ENCODE measurements at regions not wholly inside any gene's neighbourhood (a gene's known extent, or its start where the extent isn't known, plus 50 kb on each side); places are given as distances from the start of the nearest gene placed in this dataset.

DNA sequence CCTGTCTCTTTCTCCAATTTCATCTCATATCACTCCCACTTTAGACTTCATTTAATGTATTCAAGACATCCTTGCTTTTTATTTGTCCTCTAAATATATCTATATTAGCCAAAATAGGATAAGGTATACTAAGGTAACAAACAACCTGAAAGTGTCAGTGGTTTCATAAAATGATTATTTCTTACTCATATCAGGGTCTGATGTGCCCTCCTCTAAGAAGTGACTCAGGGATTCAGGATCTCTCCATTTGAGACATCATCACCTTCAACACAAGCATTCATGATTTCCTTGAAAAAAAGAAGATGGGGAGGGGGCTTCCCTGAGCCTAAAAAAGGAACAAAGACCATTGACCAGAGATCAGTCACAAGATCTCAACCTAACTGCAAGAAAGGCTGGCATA, 131.4 kb upstream of the POU2AF2 start:
- intact Hi-C loops (cut with DNase I; ENCODE audit: low total_unique reads) = no loop called here
- Histone ChIP-seq H3K27ac (no peak overlapping the region), H3K27me3 (replicated peaks in 1 of 7) (no peaks in the 10 kb centered on the region), H3K4me3 (no peak overlapping the region), H3K9me3 (no peaks in the 10 kb centered on the region), H3K36me3 (no peaks in the 10 kb centered on the region), H3K4me1 (no peaks in the 10 kb centered on the region)
- TF ChIP-seq POLR2AphosphoS5 (IDR thresholded peaks at IDR 0.05) = no peak
- no peak for TF ChIP-seq POLR2A (IDR thresholded peaks at IDR 0.05)
- no peak for TF ChIP-seq CTCF (IDR thresholded peaks at IDR 0.05 in 8 of 11, conservative IDR thresholded peaks at IDR 0.05 in 3 of 11)
- no peak for DNase-seq

- Histone ChIP-seq H3K4me1 (no peaks in the 10 kb centered on the region), H3K36me3 (no peaks in the 10 kb centered on the region), H3K4me3 (no peak overlapping the region), H3K9me3 (no peaks in the 10 kb centered on the region), H3K27me3 (replicated peaks in 1 of 7) (no peaks in the 10 kb centered on the region), H3K27ac (no peak overlapping the region)
- TF ChIP-seq POLR2AphosphoS5 (IDR thresholded peaks at IDR 0.05) = no peak
- TF ChIP-seq CTCF (IDR thresholded peaks at IDR 0.05 in 8 of 11, conservative IDR thresholded peaks at IDR 0.05 in 3 of 11) = no peak
- TF ChIP-seq POLR2A (IDR thresholded peaks at IDR 0.05) = no peak
- no peak for DNase-seq
- intact Hi-C loops (cut with DNase I; ENCODE audit: low total_unique reads) = no loop called here
- WGBS, 5 donors = 54 to 69% (median 58%) methylated on average over 1 of the region's 1 CpG
Observed at GRCh38 chr11:111112614-111113013, 132.9 kb upstream of the POU2AF2 start.

DNA sequence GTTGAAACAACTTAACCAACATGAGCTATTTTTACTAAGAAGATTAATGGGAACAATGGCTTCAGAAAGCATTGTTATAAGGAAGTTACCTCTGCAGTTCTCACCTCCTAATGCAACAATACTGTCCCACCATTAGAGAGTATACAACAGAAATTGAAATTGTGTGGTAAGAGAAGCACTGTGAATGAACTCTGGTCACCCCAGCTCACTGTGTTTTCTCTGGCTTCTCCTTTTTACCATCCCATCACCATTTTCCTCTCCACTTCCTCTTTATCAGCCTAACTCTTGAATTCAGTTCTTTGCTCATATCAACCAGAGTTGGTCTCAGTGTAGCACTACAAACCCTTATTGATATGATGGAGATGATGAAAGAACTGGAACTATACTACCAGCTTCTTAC, 138.0 kb upstream of the POU2AF2 start:
- Histone ChIP-seq H3K36me3 (no peaks in the 10 kb centered on the region), H3K27ac (no peak overlapping the region), H3K4me3 (no peak overlapping the region), H3K9me3 (no peaks in the 10 kb centered on the region), H3K4me1 (no peaks in the 10 kb centered on the region), H3K27me3 (replicated peaks in 1 of 7) (no peaks in the 10 kb centered on the region)
- TF ChIP-seq POLR2AphosphoS5 (IDR thresholded peaks at IDR 0.05) = no peak
- TF ChIP-seq CTCF (IDR thresholded peaks at IDR 0.05 in 8 of 11, conservative IDR thresholded peaks at IDR 0.05 in 3 of 11) = no peak
- no peak for TF ChIP-seq POLR2A (IDR thresholded peaks at IDR 0.05)
- DNase-seq = no peak
- intact Hi-C loops (cut with DNase I; ENCODE audit: low total_unique reads) = no loop called here

DNA sequence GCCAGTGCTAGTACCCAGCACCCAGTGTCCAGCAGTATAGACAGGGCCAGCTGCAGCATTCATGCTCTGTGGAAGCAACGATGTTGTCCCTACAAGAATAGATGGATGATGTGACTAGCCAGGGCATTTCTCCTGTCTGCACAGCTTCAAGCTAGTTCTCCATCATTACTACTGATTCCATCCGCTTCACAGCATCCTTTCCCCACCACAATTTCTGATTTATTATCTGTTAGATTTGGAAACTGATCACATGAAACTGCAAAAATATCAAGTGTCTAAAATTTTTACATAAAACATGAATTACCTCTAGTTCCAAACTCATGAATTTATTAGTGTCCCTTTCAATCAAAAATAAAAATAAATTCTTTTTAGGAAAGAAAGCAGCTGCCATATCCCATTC, 138.9 kb upstream of the POU2AF2 start:
- Histone ChIP-seq H3K4me3 (no peak overlapping the region), H3K4me1 (no peaks in the 10 kb centered on the region), H3K9me3 (no peaks in the 10 kb centered on the region), H3K27me3 (replicated peaks in 1 of 7) (no peaks in the 10 kb centered on the region), H3K36me3 (no peaks in the 10 kb centered on the region), H3K27ac (no peak overlapping the region)
- no peak for DNase-seq
- WGBS, 5 donors = 89 to 96% (median 89%) methylated on average over 2 of the region's 2 CpGs
- TF ChIP-seq CTCF (IDR thresholded peaks at IDR 0.05 in 8 of 11, conservative IDR thresholded peaks at IDR 0.05 in 3 of 11) (no peak), POLR2AphosphoS5 (IDR thresholded peaks at IDR 0.05) (no peak), POLR2A (IDR thresholded peaks at IDR 0.05) (no peak)
- intact Hi-C loops (cut with DNase I; ENCODE audit: low total_unique reads) = no loop called here

All from spleen (tissue), 11 donors.